ENCODE measurements at regions not wholly inside any gene's neighbourhood (a gene's known extent, or its start where the extent isn't known, plus 50 kb on each side); places are given as distances from the start of the nearest gene placed in this dataset.

GRCh38 chr7:142320883-142321282 is 63.0 kb upstream of the PRSS58 start:
- in situ Hi-C loops (cut with HindIII; ENCODE audit: extremely low pct_ligation_motif_present, low pct_unique_long_range_greater_than_20kb) (no loop called here), intact Hi-C loops (cut with micrococcal nuclease; ENCODE audit: unreplicated experiment) (no loop called here)
- DNase-seq (ENCODE audit: low spot score) (no peak), ATAC-seq (no peak), FAIRE-seq (no peak)
- H3K4me3 ChIP-seq (replicated peaks in 1 of 3; ENCODE audit: insufficient read depth in 1 of 3, low read depth in 2 of 3, low read length in 3 of 3) = no peak overlapping the region
- no peaks in the 10 kb centered on the region for H3K9me3 ChIP-seq (ENCODE audit: low read length)
- POLR2A ChIA-PET = no interaction called here
- H3K4me1 ChIP-seq (ENCODE audit: insufficient read depth, low read length) = no peaks in the 10 kb centered on the region
- TF ChIP-seq ZNF326 (CRISPR knock-in tag; IDR thresholded peaks at IDR 0.05; ENCODE audit: borderline replicate concordance) (no peak), ZFP1 (CRISPR knock-in tag; IDR thresholded peaks at IDR 0.05) (no peak), SCMH1 (CRISPR knock-in tag; IDR thresholded peaks at IDR 0.05; ENCODE audit: borderline replicate concordance) (no peak), ZNF841 (CRISPR knock-in tag; IDR thresholded peaks at IDR 0.05; ENCODE audit: borderline replicate concordance) (no peak), TOE1 (CRISPR knock-in tag; IDR thresholded peaks at IDR 0.05) (no peak), MEIS2 (CRISPR knock-in tag; IDR thresholded peaks at IDR 0.05) (no peak), ZNF367 (CRISPR knock-in tag; IDR thresholded peaks at IDR 0.05; ENCODE audit: borderline replicate concordance) (no peak), ZNF292 (CRISPR knock-in tag; IDR thresholded peaks at IDR 0.05; ENCODE audit: borderline replicate concordance, low read depth) (no peak), CCDC6 (CRISPR knock-in tag; IDR thresholded peaks at IDR 0.05) (no peak), ZNF253 (CRISPR knock-in tag; IDR thresholded peaks at IDR 0.05; ENCODE audit: borderline replicate concordance) (no peak), ZNF547 (CRISPR knock-in tag; IDR thresholded peaks at IDR 0.05) (no peak), SP2 (CRISPR knock-in tag; IDR thresholded peaks at IDR 0.05) (no peak), ATM (IDR thresholded peaks at IDR 0.05; ENCODE audit: borderline replicate concordance) (no peak), HNRNPL (IDR thresholded peaks at IDR 0.05; ENCODE audit: low read depth, low read length) (no peak), ZSCAN21 (CRISPR knock-in tag; IDR thresholded peaks at IDR 0.05; ENCODE audit: borderline replicate concordance) (no peak), NKX3-1 (CRISPR knock-in tag; IDR thresholded peaks at IDR 0.05) (no peak)
- CTCF ChIA-PET (ENCODE audit: low intra/inter-chr PET ratio, low total read pairs) = no interaction called here
- H3K4me2 ChIP-seq (ENCODE audit: low read depth, low read length) = no peak overlapping the region
- peaks cover 2 to 3% of the 10 kb centered on the region in 2 experiments; a peak in 1 of 5 replicates for H3K27me3 ChIP-seq (ENCODE audit: control insufficient read depth in 1 of 2, insufficient read depth in 2 of 2, low read length in 2 of 2)
- H3K27ac ChIP-seq (ENCODE audit: extremely low read length, insufficient read depth, low read length) = no peak overlapping the region
- 0% methylated on average over 2 of the region's 2 CpGs for WGBS (ENCODE audit: low lambda C conversion rate)
- no peaks in the 10 kb centered on the region for H3K79me2 ChIP-seq (ENCODE audit: insufficient read depth, low read length)
- H3K36me3 ChIP-seq (replicated peaks in 1 of 2; ENCODE audit: control insufficient read depth in 1 of 2, insufficient read depth in 2 of 2, low read length in 2 of 2) = no peaks in the 10 kb centered on the region
- no peak overlapping the region for H3K9ac ChIP-seq (ENCODE audit: insufficient read depth, low read depth, low read length)
- no peak overlapping the region for H2AFZ ChIP-seq (ENCODE audit: low read length)
- no TSS peak for BruUV-seq (replicated peaks)
- no peaks in the 10 kb centered on the region for H4K20me1 ChIP-seq (ENCODE audit: insufficient read depth, low read length)
